Activated CD8-positive, alpha-beta memory T cell treated with anti-CD3 and anti-CD28 coated beads for 48 hours (primary cell): ENCODE measurements at regions not wholly inside any gene's neighbourhood (a gene's known extent, or its start where the extent isn't known, plus 50 kb on each side); places are given as distances from the start of the nearest gene placed in this dataset.
A peak's percentile ranks its signal among the peaks of the same experiment; 100 is the strongest.

Experiments
- DNase-seq, 3 experiments: peaks; one replicate each; pipeline ENCODE4 v3.0.0-alpha.2; 2020; ENCODE audit warnings: low read depth in 2 of 3, low spot score in 2 of 3

GRCh38 chr2:64220894-64221617, 76.8 kb upstream of the PELI1 start:
- no peak for DNase-seq

- DNase-seq: no peak
These were observed 77.7 kb upstream of the PELI1 start for GRCh38 chr2:64221935-64222334.

GRCh38 chr2:64222351-64222750, 78.1 kb upstream of the PELI1 start:
- no peak for DNase-seq

GRCh38 chr2:64223055-64223454, 78.8 kb upstream of the PELI1 start:
- DNase-seq: no peak

- DNase-seq: no peak
These were observed 81.3 kb upstream of the PELI1 start for GRCh38 chr2:64225491-64225890.

GRCh38 chr2:64226611-64227010, 82.4 kb upstream of the PELI1 start:
- no peak for DNase-seq

- no peak for DNase-seq
These were observed 83.4 kb upstream of the PELI1 start for GRCh38 chr2:64227603-64228125.

GRCh38 chr2:64228126-64228678, 84.0 kb upstream of the PELI1 start:
- peak in 1 of 3 experiments; percentile 18 for DNase-seq

GRCh38 chr2:64228918-64229317, 84.7 kb upstream of the PELI1 start:
- no peak for DNase-seq

- DNase-seq: no peak
These were observed 86.3 kb upstream of the PELI1 start for GRCh38 chr2:64230540-64230939.

- no peak for DNase-seq
These were observed 88.0 kb upstream of the PELI1 start for GRCh38 chr2:64232266-64232665.

- no peak for DNase-seq
These were observed 89.2 kb upstream of the PELI1 start for GRCh38 chr2:64233376-64233922.

- no peak for DNase-seq
These were observed 89.9 kb upstream of the PELI1 start for GRCh38 chr2:64234150-64234549.

GRCh38 chr2:64234785-64235184, 90.6 kb upstream of the PELI1 start:
- DNase-seq: no peak

- DNase-seq: no peak
These were observed 93.0 kb upstream of the PELI1 start for GRCh38 chr2:64237266-64237665.

GRCh38 chr2:64238799-64239198, 94.6 kb upstream of the PELI1 start:
- DNase-seq: no peak

- DNase-seq: no peak
These were observed 99.1 kb upstream of the PELI1 start for GRCh38 chr2:64243081-64244036.

- DNase-seq: no peak
These were observed 99.8 kb upstream of the PELI1 start for GRCh38 chr2:64244037-64244416.

GRCh38 chr2:64245631-64246030, 101.4 kb upstream of the PELI1 start:
- DNase-seq: no peak

- no peak for DNase-seq
These were observed 102.7 kb upstream of the PELI1 start for GRCh38 chr2:64246962-64247361.

- DNase-seq: no peak
These were observed 105.2 kb upstream of the PELI1 start for GRCh38 chr2:64249426-64249825.
